NK-92 treated with Interleukin-12 subunit alpha and Interleukin-12 subunit beta, amount 100 ng/mL, for 24 hours (cell line): ENCODE measurements at regions not wholly inside any gene's neighbourhood (a gene's known extent, or its start where the extent isn't known, plus 50 kb on each side); places are given as distances from the start of the nearest gene placed in this dataset.

Experiments used
- DNase-seq: peaks from one replicate; lab custom pipeline; 2025; lab: John Stamatoyannopoulos, UW

- DNase-seq, result no peak
Observed at GRCh38 chr11:79897896-79898295, 457.1 kb upstream of the TENM4 start.

GRCh38 chr11:79896258-79896657 lies 455.4 kb upstream of the TENM4 start:
- no peak for DNase-seq

DNA sequence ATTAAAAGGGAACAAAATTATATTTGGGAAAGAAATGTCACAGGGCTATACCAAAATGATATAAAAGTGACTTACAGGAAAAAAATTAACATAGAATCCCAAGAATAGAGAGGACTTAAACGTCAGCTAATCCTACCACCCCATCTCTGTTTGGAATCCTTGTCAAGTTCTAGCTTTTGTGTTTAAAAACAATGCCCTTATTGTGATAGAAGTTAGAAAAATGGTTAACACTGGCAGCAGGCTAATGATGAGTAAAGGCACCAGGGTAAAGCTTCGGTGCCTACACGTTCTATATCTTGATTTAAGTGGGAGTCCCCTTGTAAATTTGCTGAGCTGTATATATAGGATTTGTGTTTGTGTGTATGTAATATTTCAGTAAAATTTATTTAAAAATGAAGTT lies 453.3 kb upstream of the TENM4 start:
- no peak for DNase-seq

GRCh38 chr11:79890272-79890671 lies 449.4 kb upstream of the TENM4 start:
- no peak for DNase-seq

GRCh38 chr11:79864882-79865281 lies 424.1 kb upstream of the TENM4 start:
- no peak for DNase-seq

DNA sequence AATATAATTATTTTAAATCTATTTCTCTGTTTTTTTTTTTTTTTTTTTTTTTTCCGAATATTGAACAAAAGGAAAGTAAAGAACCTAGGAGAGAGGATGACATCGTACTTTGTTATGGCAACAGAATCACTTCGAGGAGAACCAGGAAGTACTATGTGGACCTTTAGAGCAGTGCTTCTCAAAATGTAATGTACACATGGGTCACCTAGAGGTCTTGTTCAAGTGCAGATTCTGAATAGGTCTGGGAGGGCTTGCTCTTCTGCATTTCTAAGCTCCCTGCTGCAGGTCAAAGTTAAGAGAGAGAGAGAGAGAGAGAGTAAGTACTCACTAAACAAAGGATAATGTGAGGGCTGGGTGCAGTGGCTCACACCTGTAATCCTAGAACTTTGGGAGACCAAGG lies 419.5 kb upstream of the TENM4 start:
- no peak for DNase-seq

DNA sequence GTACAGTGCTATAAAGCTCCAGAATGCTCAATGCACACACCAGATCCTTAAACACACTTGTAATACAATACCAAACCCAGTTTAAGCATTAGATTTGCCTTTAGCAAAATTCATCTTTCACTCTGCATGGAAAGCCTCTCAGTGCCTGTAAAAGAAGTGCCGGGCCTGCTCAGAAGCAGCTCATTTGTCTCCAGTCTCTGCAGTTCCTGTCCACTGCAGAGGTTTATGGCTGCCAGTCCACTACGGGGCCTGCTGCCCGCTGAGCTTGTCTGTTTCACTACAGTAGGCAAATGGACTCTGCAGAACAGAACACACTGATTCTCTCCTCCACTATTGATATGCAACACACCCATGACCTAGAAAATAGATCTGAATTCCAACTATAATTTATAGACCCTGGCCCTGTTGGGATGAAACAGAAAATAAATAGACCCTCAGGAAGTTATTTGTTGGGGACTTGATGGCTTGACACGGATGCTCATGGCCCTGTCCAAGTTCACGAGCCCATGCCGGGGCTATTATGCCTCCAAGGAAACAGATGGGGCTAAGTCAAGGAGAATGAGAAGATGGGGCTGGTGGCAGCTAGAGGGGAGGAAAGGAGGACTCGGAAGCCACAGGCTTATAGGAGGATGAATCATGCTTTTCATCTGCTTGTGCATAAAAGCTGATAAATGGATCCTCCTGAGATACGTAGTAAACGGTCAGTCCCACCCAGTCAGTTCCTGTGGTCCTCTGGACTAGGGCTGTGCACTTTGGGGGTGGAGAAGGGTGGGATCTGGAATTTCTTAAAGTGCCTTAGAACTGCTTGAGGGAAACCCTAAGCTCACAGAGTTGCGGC lies 416.8 kb upstream of the TENM4 start:
- DNase-seq, result no peak

DNA sequence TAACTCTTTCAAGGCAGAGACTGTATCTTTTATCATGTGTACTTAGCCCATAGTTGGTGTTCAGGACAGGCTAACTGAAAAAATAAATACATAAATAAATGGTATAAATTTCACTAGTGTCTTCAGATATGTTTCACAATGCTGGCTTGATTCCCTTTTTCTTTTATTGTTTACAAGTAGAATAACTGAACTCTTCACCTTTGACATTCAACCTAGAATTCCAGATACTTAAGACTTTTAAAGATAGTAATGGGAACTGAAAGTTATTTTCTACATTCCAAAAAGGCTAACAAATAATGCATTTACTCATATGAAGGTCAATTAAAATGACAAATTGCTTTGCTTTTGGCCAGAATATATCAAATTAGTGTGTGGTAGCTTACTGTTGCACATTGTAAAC lies 411.3 kb upstream of the TENM4 start:
- DNase-seq, result no peak

DNA sequence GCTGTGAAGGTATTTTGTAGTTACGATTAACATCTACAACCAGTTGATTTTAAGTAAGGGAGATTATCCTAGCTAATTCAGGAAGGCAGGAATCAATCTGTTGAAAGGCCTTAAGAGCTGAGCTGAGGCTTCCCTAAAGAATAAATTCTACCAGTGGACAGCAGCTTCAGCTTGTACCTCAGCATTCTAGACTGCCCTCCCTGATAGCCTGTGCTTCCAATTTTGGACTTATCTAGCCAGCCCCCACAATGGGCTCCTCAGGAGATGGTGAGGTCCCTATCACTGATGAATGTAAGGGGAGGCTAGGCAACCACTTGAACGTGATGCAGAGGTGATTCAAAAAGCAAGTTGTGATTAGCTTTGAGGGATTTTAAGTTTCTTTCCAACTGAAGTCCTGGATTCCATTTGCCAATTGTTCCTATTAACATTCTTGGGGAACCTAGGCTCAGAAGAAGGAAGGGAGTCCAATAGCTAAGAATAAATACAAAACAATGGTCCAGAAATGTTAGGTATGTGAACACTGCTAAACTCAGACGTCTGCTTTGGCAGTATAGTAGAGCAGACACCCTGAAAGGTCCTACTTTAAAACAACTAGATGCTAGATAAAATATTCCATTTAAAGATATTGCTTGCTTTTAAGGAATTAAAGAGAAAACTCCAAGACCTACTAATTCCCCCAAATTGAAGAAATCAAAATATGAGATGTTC lies 404.3 kb upstream of the TENM4 start:
- no peak for DNase-seq

DNA sequence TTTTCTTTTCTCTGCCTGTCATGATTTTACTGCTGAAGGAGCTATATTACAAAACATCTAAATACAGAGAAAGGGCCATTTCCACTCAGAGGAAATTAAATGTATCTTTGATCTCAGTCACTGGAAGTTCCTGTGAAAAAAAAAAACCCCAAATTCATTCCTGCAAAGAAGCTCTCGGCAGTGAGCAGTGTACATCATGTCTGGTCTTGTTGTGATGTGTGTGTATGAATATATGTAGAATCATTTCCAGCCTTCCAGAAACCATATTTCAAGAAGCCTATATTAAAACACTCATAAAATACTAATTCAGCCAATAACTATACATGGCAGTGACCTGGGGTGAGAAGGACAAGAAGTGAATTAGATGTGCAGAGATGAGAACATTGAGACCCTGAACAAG lies 393.2 kb upstream of the TENM4 start:
- no peak for DNase-seq

GRCh38 chr11:79830446-79830845 lies 389.6 kb upstream of the TENM4 start:
- no peak for DNase-seq

DNA sequence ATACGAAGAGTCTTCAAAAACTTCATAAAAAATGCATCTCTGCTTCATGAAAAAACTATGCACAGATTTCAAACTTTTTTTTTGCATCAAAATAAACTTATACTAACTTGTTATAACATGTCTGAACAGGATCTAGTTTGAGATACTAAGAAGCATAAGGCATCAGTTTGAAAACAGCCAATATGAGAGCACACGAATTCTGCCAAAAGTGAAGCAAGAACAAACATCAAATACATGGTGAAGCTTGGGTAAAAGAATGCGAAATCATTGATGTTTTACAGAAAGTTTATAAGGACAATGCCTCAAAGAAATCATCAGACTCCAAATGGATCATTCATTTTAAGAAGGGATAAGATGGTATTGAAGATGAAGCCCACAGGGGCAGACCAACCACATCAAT lies 389.1 kb upstream of the TENM4 start:
- no peak for DNase-seq

DNA sequence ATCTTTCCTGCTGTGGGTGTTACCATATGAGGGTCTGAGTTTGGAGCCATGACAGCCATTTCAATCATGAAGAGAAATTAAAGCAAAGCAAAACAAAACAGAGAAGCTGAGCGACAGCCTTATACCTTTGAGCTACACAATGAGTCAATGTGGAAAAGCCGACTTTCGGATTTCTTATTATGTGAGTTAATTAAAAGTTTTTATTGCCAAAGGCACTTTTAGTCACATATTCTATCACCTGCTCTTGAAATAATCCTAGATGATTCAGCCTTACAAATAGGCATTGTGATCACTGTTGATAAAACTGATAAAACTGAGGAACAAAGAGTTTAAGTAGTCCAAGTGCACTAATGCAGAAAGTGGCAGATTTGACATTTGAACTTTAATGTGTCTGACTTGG lies 381.9 kb upstream of the TENM4 start:
- no peak for DNase-seq

- no peak for DNase-seq
Observed at GRCh38 chr11:79813551-79813950, 372.7 kb upstream of the TENM4 start.

GRCh38 chr11:79809487-79809886 lies 368.7 kb upstream of the TENM4 start:
- no peak for DNase-seq

DNA sequence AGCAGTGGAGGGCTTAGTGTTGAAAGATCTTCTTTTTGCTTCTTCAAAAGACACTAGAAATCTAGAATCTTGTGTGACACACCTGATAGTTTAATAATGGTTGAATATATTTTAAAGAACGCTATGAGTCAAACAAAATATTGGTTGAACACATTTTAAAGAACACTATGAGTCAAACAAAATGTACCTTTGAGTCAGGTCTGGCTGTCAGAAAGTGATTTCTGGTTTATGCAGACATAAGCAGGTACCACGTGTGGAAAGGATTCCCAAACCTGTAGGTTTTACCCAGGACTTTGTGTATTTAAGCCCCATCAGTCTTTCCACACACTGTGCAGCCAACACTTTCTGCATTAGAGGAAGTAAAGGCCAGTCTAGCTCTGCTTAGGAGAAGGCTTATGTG lies 366.7 kb upstream of the TENM4 start:
- no peak for DNase-seq

- DNase-seq, result no peak
Observed at GRCh38 chr11:79796704-79797103, 355.9 kb upstream of the TENM4 start.

GRCh38 chr11:79794484-79795393 lies 353.9 kb upstream of the TENM4 start:
- DNase-seq, result no peak

- DNase-seq, result no peak
Observed at GRCh38 chr11:79794057-79794456, 353.2 kb upstream of the TENM4 start.

DNA sequence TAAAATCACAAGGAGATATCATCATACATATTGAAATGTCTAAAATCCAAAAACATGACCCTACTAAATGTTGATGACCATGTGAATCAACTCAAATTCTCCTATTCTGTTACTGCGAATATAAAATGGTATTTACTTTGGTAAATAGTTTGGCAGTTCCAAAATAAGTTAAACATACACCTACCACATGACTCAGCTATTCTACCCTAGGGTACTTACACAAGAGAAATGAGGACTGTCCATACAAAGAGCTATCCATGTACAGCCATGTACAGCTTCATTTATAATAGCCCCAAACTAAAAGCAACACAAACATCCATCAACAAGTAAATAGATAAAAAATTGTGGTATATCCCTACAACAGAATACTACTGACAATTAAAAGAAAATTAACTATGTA lies 346.1 kb upstream of the TENM4 start:
- no peak for DNase-seq

DNA sequence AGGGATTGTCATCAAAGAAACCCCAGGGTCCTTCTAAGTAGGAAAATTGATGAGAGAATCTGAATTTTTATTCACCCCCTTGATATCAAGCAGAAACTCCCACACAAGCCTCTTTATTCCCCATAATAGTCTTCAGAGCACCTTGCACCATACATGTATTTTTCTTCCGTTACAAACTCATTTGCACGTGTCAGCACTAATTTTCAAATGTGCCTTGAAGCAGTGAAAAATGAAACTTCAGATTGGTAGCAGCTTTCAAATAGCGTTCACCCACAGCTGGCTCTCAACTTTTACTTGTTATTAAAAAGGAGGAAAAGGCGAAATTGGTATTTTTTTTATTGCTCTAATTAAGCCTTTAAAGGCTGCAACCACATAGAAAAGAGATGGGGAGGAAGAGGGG lies 343.0 kb upstream of the TENM4 start:
- no peak for DNase-seq

DNA sequence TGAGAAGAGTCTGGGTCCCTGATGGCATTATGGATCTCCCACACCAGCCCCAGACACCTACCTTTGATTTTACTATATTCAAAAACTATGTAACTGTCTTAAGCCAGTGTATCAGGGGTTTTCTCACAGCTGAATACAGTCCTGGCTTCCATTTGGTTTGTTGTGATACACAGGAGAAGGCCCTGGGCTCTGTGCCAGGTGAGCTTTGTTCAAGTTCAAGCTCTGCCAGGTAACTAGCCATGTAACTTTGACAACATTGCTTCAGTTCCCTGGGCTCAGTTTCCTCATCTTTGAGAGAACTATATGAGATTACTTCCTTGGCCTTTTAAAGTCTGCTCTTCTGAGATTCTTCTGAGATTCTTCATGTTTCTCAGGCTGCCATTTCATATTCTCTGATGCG lies 327.5 kb upstream of the TENM4 start:
- DNase-seq, result no peak
